HS-27A (cell line): ENCODE measurements at regions not wholly inside any gene's neighbourhood (a gene's known extent, or its start where the extent isn't known, plus 50 kb on each side); places are given as distances from the start of the nearest gene placed in this dataset.
"Not testable (repeated sequence)": the region's sequence is repeated elsewhere in the genome, so short reads cannot be mapped to it uniquely, and the experiment has no call there.

Source experiments
- DNase-seq: peaks from one replicate; pipeline ENCODE4 v3.0.0-alpha.2; 2012; ENCODE audit warnings: low read depth, missing footprints

DNA sequence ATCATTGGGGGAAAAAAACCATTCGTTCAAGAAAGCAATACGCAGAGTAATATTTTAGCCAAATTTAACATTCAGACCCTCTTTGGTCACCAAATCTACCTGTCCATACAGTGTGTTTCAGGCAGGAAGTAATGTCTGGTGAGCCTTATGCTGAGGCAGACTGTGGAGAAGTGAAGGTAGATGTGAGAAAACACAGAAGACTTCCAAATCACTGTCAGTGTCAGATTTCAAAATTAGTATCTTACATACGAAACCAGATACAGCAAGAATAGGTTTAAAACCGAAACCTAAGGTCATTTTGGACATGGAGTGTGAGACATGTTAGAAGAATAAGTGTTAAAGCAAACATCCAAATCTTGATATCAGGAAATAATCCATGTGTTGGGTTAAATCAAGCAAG lies 664.5 kb upstream of the HTR2C start:
- DNase-seq: no peak

DNA sequence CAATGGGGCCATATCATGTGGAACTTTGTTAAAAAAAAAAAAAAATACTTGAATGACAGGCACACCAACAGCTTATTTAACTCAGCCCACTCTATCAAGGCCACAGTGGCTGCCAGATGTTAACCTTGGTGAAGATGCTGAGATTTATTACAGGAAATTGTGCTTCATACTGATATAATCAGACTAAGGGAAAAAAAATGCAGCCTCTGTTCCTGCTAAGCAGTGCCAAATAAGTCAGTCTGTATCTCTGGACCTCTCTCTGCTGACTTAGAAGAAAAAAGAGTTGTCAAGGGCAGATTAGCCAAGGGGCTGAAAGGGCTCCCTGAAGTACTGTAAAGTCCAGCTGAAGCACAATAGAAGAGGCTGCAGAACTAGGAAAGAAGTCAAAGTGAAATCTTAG lies 677.7 kb upstream of the HTR2C start:
- DNase-seq: no peak

DNA sequence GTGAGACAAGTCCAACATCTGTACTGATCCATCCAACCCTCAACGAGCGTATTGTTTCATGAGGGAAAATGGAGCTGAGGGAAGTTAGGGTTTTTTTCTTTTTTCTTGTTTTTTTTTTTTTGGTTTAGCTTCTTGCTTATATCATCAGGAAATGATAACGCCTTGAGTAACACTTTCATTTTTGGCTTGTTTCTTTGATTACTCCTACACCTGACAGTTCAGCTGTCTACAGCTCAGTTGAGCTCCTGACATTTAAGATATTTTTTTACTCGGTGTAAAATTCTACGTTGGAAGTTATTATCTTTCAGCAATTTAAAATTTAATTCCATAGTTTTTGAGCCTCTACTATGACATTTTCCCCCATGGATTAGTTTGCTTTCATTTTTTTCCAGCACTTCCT lies 691.0 kb upstream of the HTR2C start:
- DNase-seq: no peak

DNA sequence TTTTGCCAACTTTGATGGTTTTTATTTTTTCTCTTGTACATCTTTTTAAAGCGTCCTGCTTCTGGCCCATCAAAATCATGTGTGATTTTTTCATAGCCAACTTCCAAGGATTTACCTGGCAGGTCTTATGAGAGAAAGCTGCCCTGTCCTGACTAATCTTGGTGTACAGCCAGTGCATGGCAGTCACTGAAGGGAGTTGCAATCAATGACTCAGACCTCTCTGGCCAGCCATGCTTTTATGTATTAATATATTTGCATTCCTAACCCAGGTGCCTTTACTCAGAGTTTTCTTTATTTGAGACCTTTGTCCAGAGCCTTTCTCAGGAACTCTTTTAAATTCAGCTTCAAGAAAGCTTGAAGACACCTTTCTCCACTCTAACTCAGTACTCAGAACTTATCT lies 691.5 kb upstream of the HTR2C start:
- no peak for DNase-seq

DNA sequence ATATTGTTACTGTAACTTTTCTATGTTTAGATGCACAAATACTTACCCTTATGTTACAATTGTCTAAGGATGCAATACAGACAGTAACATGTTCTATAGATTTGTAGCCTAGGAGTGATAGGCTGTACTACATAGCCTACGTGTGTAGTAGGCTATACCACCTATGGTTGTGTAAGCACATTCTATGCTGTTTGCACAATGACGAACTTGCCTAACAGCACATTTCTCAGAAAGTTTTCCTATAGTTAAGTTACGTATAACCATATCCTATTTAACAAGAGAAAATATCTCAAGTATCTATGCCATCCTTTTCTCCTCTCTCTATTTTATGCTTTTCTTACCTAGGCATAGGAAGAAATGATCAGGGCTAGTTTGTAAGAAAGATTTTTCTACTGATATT lies 710.8 kb upstream of the HTR2C start:
- DNase-seq: no peak

DNA sequence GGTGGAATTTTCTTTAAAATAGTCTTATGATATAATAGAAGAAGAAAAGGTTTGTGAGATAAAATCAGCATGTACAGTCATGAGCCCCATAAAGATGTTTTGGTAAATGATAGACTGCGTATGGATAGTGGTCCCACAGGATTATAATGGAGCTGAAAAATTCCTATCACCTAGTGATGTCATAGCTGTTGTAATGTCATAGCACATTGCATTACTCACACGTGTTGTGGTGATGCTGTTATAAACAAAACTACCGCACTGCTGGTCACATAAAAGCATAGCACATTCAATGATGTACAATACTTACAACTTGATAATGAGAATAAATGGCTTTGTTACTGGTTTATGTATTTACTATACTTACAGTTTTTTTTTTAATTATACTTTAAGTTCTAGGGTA lies 715.2 kb upstream of the HTR2C start:
- no peak for DNase-seq

DNA sequence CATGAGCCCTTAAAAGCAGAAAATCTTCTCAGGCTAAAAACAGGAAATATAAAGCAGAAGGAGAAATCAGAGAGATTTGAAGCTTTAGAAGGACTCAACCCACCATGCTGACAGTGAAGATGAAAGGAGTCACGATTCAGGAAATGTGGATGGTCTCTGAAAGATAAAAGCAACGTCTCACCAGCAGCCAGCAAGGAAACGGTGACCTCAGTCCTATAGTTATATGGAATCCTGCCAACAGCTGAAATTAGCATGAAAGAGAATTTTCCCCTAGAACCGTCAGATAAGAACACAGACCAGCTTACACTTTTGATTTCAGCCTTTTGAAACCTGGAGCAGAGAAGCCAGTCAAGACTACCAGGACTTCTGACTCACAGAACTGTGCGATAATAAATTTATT lies 715.7 kb upstream of the HTR2C start:
- DNase-seq: no peak

DNA sequence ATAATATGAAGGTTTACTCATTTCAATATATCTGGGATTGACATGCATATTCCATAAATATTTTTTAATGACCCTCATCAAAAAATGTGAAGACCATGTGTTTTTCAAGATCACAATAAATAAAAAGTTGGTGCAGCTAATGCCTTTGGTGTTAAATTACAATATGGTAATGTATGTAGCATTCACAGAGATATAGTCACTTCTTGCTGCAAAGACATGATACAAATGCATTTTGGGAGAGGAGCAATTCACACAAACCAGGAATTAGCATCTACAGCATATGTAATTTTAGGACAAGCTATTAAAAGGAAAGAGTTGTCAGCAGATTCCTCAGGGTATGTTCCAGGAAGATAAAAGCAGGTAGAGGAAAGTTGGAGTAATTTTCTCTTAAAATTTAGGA lies 734.5 kb upstream of the HTR2C start:
- DNase-seq: no peak

DNA sequence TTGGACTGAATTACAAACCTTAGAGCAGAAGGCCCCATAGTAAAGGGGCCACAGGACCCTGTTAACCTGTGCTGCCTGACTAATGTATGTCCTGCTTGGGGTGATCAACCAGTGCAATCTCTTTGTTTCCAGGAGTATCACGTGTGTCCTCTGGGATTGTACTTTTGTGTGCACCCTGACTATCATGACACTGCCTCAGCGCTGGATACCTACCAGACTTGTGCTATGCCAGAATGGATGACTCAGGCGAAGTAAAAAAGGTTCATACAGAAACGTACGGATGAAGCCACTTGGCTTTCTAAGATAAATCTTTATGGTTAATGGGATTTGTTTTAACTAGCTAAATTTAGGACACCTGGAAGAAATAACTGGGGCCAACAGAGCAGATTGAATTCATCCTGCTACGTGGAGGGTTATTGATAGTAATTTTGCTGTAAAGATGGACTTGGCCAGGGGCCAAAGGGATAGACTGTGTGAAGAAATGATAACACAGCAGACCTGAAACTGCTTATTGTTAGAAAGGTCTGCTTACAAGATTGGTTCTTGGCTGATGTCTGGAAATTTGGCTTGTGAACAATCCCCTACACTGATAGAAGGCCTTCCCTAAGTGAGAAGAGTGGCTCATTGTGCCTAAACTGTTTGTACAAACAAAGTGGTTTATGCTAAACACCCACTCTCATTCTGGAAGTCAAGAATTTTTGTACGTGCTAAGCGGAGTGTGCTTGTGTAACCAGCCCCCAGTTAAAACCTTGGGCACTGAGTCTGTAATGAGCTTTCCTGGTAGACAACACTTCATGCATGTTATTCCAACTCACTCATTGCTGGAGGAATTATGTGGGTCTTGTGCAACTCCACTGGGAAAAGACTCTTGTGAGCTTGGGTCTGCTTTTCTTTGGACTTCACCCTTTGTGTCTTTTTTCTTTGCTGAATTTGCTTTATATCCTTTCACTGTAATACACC lies 750.5 kb upstream of the HTR2C start:
- DNase-seq: no peak

DNA sequence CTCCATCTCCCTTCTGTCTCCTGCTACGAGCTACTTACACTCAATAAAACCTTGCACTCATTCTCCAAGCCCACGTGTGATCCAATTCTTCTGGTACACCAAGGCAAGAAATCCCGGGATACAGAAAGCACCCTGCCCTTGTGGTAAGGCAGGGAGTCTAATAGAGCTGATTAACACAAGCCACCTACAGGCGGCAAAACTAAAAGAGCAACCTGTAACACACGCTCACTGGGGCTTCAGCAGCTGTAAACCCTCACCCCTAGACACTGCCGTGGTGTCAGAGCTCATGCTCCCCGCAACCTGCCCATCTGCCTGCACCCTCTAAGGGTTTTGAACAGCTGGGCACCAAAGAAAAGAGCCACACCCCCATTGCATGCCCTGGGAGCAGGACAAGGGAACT lies 755.4 kb upstream of the HTR2C start:
- no peak for DNase-seq

DNA sequence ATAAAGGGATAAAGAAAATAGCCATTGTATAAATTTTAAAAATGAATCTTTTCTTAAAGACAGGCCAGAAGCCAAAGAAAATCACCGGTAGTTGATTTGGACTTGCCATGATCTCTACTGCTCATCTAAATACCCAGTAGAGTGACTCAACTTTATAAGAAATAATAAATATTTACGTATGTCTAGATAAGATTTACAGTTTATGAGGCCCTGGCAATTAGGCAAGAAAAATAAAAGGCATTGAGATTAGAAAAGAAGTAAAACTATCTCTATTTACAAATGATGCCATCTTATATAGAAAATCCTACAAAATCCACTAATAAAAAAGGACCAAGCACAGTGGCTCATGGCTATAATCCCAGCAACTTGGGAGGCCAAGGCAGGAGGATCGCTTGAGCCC lies 765.5 kb upstream of the HTR2C start:
- DNase-seq: no peak

DNA sequence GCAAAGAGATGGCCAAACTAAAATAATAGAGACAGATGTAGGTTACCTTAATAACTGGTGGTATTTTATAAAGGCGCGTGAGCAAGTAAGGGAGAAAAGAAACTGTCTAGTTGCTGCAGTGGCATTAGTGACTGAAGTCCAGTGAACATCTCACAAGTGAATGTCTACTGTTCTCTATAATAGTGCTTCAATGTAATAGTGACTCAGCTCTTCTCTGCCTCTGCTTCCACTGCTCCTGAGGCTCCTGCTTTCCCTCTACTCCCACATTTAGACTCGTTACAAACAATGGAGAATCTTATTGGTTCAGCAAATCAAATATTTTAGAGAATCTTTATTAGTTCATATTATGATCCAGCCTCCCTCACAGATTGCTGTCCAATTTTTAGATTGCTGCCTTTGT lies 779.1 kb upstream of the HTR2C start:
- no peak for DNase-seq

DNA sequence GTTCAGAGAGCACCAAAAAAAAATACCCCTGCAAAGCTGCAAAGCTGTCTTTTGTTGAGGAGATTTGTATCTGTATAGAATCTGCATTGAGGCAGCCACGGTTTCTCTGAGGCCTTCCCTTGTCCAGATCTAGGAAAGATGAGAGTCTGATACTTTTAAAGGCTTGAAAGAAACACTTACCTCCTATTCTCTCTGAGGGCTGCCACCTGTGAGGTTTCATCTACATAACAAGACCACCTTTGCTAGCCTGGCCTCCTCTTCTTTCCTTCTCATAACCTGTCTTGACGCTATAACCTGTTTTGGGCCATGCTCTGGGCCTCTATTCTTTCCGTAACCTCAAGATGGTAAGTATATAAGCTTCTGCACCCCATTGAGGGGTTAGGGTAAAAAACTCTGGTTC lies 779.6 kb upstream of the HTR2C start:
- no peak for DNase-seq

DNA sequence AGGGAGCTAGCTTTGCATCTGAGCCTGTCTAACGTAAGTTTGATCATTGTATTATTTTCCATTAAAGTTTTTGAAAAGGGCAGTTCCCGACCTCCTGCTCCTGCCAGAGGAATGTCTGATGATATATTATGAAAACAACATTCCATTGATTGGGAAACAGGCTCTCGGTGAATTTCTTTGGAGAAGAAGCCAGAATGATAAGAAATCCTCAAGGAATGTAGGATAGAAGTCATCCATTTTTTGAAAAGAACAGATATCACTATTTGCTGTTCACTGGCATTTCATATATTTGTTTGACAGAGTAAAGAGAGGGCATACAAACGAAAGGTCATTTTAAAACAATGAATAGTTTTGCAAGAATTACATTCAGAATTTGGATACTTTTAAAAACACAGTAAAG lies 781.0 kb upstream of the HTR2C start:
- no peak for DNase-seq

DNA sequence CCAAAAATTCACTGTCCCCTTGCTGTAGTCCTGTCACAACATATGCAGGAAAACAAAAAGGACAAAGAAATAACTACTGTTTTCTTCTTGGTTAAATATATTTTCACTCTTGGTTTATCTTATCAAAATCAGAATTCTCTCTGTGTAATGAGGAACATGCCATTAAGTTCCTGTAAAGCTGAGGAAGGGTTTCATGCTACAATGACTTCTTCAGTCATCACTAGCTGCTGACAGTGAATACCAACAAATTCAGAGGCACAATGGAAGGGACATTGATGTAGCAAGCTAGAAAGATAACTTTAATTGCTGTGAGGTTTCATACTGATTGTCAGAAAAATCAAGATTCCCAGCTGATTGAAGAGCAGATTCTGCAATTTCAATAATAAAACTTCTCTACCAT lies 782.9 kb upstream of the HTR2C start:
- no peak for DNase-seq

DNA sequence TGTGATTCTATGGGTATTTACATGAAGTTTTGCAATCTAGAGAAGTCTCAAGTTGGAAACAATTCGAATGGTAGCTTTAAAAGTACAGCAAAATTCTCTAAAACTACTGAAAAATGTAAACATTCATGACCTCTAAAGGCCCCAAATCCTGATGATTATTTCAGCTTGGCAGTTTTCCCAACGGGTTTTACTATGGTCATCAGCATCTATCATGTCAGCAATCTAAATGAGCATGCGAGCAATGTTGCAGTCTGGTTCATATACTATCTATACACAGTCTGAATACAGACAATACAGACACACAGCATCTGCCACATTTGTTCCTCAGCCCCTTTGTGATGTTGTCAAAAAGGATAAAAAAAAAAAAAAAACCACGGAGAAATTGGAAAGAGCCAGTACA lies 790.3 kb upstream of the HTR2C start:
- DNase-seq: no peak

DNA sequence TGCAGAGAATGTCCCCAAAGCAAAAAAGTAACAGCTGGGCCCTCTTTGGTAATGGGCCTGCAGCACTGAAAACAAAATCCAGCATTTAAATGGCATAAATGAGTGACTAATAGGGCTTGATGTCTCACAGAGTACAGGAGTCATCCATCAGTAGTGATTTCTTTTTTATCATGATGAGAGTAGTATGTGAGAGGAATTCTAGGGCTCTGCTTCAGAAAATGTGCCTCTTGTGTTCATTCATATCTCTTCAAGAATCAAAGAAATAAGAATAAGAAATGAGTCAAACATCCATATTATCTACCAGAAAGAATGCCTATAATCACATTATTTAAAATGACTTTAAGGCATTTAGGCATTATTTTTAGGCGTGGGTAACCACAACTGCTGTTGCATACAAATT lies 792.9 kb upstream of the HTR2C start:
- DNase-seq: no peak

DNA sequence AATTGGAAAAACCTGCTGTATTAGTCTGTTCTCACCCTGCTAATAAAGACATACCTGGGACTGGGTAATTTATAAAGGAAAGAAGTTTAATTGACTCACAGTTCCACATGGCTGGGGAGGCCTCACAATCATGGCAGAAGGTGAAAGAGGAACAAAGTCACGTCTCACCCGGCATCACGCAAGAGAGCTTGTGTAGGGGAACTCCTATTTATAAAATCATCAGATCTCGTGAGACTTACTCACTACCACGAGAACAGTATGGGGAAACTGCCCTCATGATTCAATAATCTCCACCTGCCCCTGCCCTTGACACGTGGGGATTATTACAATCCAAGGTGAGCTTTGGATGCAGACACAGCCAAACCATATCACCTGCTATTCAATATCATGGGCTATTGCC lies 799.1 kb upstream of the HTR2C start:
- DNase-seq: not testable (repeated sequence)

DNA sequence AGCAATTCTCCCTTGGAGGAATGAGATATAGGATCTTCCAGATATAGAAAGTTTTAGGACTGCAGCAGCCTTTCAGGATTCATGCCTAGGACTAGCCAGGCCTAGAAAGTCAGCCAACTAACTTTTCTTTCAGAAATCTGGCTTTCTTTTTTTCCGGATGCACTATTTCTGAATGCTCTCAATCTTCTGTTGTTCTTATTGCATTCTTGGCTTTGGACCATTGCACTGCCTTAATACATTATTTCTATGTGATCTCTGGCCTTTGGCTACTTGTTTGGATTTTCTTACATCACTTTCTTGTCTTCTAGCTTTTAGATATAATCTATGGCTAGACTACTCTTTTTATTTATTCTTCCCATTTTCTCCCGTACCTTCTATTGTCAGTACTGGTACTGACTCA lies 813.1 kb upstream of the HTR2C start:
- no peak for DNase-seq

DNA sequence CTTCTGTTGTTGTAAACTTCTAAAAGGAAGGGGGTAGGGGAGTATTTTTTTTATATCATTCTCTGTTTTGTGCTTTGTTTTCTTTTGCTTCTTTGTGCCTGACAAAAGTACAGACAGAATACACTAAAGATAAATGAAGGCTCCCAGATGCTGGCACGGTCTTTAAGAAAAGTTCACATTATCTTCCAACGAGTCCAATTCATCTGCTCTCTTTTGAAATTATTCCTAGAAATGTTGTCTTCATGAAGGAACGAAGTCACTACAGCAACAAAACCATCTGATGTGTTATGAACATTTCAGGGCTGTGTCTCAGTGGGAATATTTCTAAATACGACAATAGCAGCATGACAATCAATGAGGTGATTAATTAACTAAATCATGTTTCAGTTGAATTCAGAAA lies 813.8 kb upstream of the HTR2C start:
- no peak for DNase-seq

DNA sequence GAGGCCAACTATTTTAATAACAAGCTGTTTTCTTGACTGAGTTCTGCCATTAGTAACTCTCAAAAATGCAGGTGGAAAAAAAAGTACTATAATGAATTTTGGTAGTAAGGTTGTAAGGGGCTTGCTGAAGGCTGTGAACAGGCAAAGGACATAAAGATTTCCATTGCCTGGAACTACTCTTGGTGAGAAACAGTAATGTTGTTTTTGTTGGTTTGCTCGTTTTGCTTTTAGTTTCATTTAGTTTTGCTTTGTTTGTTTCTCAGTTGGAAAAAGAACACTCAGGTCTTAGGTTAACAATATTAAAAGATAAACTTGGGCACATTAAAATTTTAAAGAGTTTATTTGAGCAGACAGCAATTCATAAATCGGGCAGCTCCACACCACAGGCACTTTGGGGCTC lies 824.5 kb upstream of the HTR2C start:
- DNase-seq: no peak

DNA sequence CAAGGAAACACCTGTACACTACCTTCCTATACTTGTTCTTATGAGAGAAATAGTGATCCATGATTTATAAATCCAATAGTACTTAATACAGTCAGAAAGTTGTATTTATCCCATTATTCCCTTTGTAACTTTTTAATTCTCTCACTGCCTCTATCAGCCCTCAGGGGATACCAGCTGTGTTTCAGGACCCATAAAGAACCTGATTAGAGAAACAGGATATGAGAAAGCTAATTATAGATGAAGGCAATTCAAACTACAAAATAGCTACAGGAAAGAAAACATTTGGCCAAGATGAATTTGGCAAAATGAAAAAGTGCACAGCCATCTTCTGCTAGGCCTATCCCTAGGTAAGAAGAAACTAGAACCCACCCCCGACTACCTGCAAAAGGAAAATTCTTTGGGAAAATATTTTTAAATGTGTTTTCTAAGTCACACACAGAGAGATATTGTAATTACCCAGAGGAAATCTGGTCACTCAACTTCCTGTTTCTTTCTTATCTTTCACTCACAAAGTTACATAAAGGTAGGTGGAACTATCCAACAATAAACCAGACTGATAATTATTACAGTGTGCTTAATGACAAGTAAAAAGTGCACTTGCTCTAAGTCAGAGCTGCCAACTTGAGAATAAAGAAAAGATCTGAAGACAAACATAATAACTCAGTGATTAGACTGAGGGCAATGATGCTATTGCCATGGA lies 836.5 kb upstream of the HTR2C start:
- DNase-seq: no peak

DNA sequence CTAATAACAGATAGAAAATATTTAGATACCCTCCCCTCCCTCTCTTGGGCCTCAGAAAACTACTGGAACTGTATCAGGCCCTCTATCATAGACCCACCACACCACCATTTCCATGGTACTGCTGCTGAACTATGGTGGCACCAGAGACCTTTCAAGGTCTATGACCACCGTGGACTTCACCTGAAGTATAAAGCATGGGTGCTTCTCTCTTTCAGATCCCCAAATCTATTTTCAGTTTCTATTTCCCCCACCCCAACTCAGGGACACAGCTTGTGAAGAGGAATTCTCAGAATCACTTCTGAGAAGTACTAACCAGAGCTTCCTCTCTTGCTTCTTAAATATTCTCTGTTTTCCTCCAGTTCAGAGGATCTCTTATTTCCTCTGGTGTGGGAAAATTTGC lies 840.8 kb upstream of the HTR2C start:
- DNase-seq: no peak

DNA sequence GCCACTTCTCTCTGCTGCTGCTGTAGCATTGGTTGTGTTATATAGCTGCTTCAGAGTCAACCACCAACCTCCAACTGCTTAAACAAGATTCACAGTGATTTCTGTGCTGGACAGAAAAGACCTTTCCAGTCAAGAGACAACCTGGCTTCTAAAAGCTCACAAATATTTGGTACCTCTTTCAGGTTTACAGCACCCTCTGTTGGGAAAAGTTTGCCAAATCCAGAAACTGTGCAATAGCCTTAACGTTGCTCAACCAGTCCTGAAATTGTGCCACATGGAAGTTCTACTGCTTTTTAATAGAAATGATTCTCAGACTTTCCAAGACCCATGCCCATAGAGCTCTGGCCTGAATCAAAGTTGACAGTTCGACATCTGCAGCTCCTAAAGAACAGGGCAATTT lies 842.1 kb upstream of the HTR2C start:
- no peak for DNase-seq
